NT2/D1 (cell line): ENCODE measurements at regions not wholly inside any gene's neighbourhood (a gene's known extent, or its start where the extent isn't known, plus 50 kb on each side); places are given as distances from the start of the nearest gene placed in this dataset.

Experiments used
- DNase-seq: peaks from one replicate; pipeline ENCODE4 v3.0.0-alpha.2; 2011; ENCODE audit warnings: low read depth, low spot score
- H3K27me3 ChIP-seq: 2 replicates; pipeline ENCODE4 v1.6.0; 2011; ENCODE audit warnings: mild to moderate bottlenecking; ENCODE audit not compliant: insufficient read length, insufficient read depth
- H3K36me3 ChIP-seq: 2 replicates; pipeline ENCODE4 v1.6.1; 2011; ENCODE audit warnings: mild to moderate bottlenecking, low read length, mixed read lengths; ENCODE audit not compliant: insufficient read depth, insufficient read length
- H3K4me1 ChIP-seq: 2 replicates; pipeline ENCODE4 v1.5.1; 2011; ENCODE audit not compliant: insufficient read depth, insufficient read length
- H3K4me3 ChIP-seq: 2 replicates; pipeline ENCODE4 v1.5.1; 2011; ENCODE audit warnings: low read depth; ENCODE audit not compliant: insufficient read length
- H3K9ac ChIP-seq: 2 replicates; pipeline ENCODE4 v1.6.0; 2011; ENCODE audit warnings: low read depth; ENCODE audit not compliant: insufficient read length
- H3K9me3 ChIP-seq: 2 replicates; pipeline ENCODE4 v1.5.1; 2011; ENCODE audit warnings: mild to moderate bottlenecking, low read length; ENCODE audit not compliant: insufficient read depth
- SUZ12 ChIP-seq: IDR thresholded peaks from 2 replicates; pipeline ENCODE4 v1.6.1; 2011; ENCODE audit not compliant: insufficient read length, insufficient read depth; ENCODE audit errors: extremely low read depth
- YY1 ChIP-seq: IDR thresholded peaks from 2 replicates; pipeline ENCODE4 v1.6.1; 2011; ENCODE audit not compliant: insufficient read length, insufficient read depth
- ZNF274 ChIP-seq: IDR thresholded peaks from 2 replicates; pipeline ENCODE4 v1.6.1; 2011; ENCODE audit warnings: mild to moderate bottlenecking, low read depth, low read length

DNA sequence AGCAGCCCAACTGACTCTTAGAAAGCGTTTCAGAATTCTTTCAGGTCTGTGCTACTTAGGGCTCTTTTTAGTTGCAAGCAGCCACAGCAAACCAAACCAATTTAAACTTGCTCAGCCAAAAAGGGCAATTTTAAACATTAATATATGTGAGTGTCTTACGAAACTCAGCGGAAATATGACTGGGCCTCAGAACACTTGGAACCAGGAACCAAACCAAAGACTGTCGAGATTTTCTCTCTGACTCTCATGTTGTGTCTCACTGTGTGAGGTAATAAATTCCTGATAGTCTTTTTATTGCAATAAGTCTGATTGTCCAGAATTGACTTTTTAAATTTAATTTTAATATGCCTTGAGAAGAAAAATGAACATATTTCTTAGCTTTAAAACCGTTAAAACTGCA is 122.3 kb downstream of the SYF2 start:
- Histone ChIP-seq H3K4me3 (no peak overlapping the region), H3K36me3 (no peaks in the 10 kb centered on the region), H3K4me1 (no peaks in the 10 kb centered on the region), H3K9me3 (peaks cover 14% of the 10 kb centered on the region; the same call in 1 of the 2 replicates), H3K27me3 (peaks cover 2% of the 10 kb centered on the region), H3K9ac (no peak overlapping the region)
- no peak for DNase-seq
- TF ChIP-seq YY1 (no peak), SUZ12 (no peak), ZNF274 (no peak)

DNA sequence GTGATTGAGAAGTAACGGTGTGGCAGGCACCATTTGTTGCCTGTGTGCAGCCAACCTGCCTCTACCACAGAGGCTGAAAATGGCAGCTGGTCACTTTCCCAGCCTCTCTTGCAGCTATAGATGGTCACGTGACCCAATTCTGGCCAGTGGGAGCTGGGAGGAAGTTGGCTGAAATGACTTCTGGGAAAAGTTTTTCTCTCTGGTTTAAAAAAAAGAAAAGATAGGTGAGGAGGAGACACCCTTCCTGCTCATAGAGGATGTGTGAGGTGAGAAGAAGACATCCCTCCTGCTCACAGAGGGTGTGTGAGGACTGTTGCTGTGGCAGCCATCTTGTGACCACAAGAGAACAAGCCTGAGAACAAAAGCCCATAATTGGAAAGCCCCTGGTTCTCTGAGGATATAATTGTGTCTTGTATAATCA is 122.8 kb downstream of the SYF2 start:
- Histone ChIP-seq H3K36me3 (no peaks in the 10 kb centered on the region), H3K4me3 (no peak overlapping the region), H3K9me3 (peaks cover 14% of the 10 kb centered on the region; the same call in 1 of the 2 replicates), H3K27me3 (peaks cover 2% of the 10 kb centered on the region), H3K4me1 (no peaks in the 10 kb centered on the region), H3K9ac (no peak overlapping the region)
- TF ChIP-seq ZNF274 (no peak), YY1 (no peak), SUZ12 (no peak)
- no peak for DNase-seq

DNA sequence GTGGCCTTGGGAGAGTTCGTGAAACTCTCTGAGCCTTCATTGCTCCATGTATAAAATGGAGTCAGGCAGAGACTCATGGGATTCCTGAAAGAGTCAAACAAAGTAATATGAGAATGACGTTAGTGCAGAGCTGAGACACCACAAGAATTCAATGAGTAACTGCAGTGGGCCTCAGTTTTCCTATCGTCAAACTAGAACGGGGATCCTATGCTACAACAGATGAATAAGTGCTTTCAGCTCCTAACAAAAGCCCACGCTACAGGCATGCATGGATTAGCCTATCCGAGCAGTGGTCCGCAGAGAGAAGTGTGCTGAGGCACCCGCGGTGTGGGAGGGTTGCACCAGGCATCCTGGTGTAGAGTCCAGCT is 124.7 kb downstream of the SYF2 start:
- TF ChIP-seq YY1 (no peak), SUZ12 (no peak), ZNF274 (no peak)
- H3K9me3 ChIP-seq, result peaks cover 14% of the 10 kb centered on the region; the same call in 1 of the 2 replicates
- peaks cover 8% of the 10 kb centered on the region for H3K4me1 ChIP-seq
- H3K9ac ChIP-seq, result no peak overlapping the region
- no peaks in the 10 kb centered on the region for H3K27me3 ChIP-seq
- H3K4me3 ChIP-seq, result no peak overlapping the region
- H3K36me3 ChIP-seq, result no peaks in the 10 kb centered on the region
- no peak for DNase-seq

DNA sequence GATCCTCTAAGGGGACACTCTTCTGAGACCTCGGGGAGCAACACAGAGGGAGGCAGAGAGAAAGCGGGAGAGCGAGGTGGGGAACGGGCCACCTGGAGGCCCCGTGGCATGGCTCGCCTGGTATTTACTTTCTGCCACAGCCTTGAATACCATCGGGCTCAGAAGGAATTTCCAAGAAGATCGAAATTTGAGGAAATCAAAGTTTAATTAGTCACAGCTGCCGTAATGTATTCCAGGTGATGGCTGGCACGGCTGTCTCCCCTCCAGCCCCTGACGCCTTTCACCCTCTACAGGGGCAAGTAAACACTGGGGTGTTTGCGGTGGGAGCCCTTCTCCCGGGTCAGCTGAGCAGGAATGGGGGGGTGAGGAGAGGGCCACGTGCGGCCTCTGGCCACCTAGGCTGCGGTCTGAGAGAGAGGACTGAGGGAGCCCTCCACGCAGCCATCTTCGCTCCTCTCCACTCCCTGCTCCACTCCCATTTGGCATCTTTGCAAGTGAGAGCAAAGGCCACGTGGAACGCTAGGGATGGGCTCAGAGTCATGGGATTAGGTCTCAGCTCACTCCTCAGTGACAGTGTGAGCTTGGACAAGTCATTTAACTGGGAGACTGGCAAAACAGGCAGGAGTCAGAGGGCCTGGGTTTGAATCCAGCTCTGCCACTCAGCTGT is 125.2 kb downstream of the SYF2 start:
- H3K36me3 ChIP-seq, result no peaks in the 10 kb centered on the region
- TF ChIP-seq SUZ12 (no peak), ZNF274 (no peak), YY1 (no peak)
- no peak overlapping the region for H3K4me3 ChIP-seq
- H3K4me1 ChIP-seq, result peaks cover 8% of the 10 kb centered on the region
- DNase-seq, result no peak
- H3K9ac ChIP-seq, result no peak overlapping the region
- H3K27me3 ChIP-seq, result no peaks in the 10 kb centered on the region
- H3K9me3 ChIP-seq, result peaks cover 14% of the 10 kb centered on the region; the same call in 1 of the 2 replicates

DNA sequence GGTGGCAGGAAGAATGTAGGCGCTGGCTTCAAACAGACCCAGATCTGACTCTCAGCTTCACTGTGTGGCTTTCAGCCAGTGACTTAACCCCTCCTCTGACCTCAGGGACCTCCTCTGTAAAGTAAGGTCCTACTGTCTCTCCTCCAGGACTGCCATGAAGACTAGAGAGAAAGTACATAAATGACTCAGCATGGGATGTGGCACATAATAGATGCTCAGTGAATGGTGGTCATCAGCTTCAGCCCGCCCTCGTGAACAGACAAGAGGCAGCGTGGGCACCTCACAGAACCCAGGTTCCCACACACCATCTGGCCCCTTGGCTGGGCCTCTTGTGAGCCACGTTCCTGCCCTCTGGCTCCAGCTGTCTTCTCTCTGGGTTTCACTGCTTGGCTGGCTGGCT is 126.0 kb downstream of the SYF2 start:
- no peaks in the 10 kb centered on the region for H3K36me3 ChIP-seq
- no peak for DNase-seq
- H3K9ac ChIP-seq, result no peak overlapping the region
- H3K4me3 ChIP-seq, result no peak overlapping the region
- peaks cover 8% of the 10 kb centered on the region for H3K4me1 ChIP-seq
- TF ChIP-seq SUZ12 (no peak), ZNF274 (no peak), YY1 (no peak)
- peaks cover 14% of the 10 kb centered on the region; the same call in 1 of the 2 replicates for H3K9me3 ChIP-seq
- H3K27me3 ChIP-seq, result no peaks in the 10 kb centered on the region

DNA sequence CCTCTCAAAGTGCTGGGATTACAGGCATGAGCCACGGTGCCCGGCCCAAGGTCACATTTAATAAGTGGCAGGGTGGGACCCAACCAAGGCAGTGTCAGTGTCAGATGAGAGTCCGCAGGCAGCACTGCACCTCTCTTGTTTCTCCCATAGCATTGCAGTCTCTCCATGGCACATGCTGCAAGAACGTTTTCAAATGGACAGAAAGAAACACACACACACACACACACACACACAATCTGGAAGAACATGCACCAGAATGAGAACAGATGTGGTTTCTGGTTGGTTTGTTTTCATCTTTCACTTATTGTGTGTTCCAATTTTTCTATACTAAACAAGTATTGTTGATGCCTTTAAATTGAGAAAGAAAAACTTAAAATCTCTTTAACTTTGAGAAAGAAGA is 126.5 kb downstream of the SYF2 start:
- H3K9me3 ChIP-seq, result peaks cover 14% of the 10 kb centered on the region; the same call in 1 of the 2 replicates
- H3K4me1 ChIP-seq, result peaks cover 8% of the 10 kb centered on the region
- TF ChIP-seq ZNF274 (no peak), YY1 (no peak), SUZ12 (no peak)
- H3K27me3 ChIP-seq, result no peaks in the 10 kb centered on the region
- H3K9ac ChIP-seq, result no peak overlapping the region
- H3K4me3 ChIP-seq, result no peak overlapping the region
- H3K36me3 ChIP-seq, result no peaks in the 10 kb centered on the region
- no peak for DNase-seq

DNA sequence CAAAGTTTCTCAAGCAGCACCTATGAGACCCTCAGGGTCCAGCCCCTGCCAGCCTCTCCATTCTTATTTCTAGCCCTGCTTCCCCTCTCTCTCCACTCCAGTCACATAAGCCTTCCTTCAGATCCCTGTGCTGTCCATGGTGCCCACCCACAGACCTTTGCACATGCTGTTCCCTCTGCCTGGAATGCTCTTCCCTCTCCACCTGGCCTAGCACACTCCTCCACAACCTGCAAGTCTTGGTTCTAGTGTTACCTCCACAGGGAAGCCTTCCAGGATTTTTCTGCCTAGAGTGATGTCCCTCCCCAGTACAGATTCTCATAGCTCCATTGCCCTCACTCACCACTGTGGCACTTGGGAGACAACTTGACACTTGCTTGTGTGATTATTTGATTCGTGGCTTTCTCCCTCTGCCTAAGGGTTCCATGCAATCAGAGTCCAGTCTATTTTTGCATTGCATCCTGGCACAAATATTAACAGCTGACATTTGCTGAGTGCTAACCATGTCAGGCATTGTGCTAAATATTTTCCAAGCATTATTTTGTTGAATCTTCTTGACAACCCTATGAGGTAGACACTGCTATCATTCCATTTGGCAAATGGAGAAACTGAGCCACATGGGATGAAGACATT is 127.3 kb downstream of the SYF2 start:
- no peak overlapping the region for H3K9ac ChIP-seq
- H3K36me3 ChIP-seq, result no peaks in the 10 kb centered on the region
- H3K9me3 ChIP-seq, result peaks cover 13% of the 10 kb centered on the region; the same call in 1 of the 2 replicates
- TF ChIP-seq YY1, result no peak
- DNase-seq, result no peak
- no peaks in the 10 kb centered on the region for H3K27me3 ChIP-seq
- no peak overlapping the region for H3K4me3 ChIP-seq
- peaks cover 12% of the 10 kb centered on the region for H3K4me1 ChIP-seq
